Stomach (tissue), 4 donors: ENCODE measurements at regions not wholly inside any gene's neighbourhood (a gene's known extent, or its start where the extent isn't known, plus 50 kb on each side); places are given as distances from the start of the nearest gene placed in this dataset.

Experiments
- EP300 ChIP-seq: sonication (generic); formaldehyde crosslinking; IDR thresholded peaks from one replicate; pipeline ENCODE4 v1.6.1; 2017; ENCODE audit warnings: antibody characterized with exemption
- POLR2A ChIP-seq, 4 donors: fragments of 450-650 bp; IDR thresholded peaks; one replicate each; pipeline ENCODE4 v1.6.1; 2016; ENCODE audit warnings: antibody characterized with exemption in 4 of 4, control low read depth in 2 of 4, mild to moderate bottlenecking in 1 of 4, moderate library complexity in 1 of 4
- TF ChIP-seq, protein P1 (sequence below), 7 experiments: fragments of 450-650 bp in 4 of 7; fragments of 200-600 bp in 3 of 7; sonication (generic) in 3 of 7; IDR thresholded peaks; one replicate each; pipeline ENCODE4 v1.5.1; 2016 to 2019; ENCODE audit warnings: antibody characterized with exemption in 7 of 7, control low read depth in 2 of 7, mild to moderate bottlenecking in 1 of 7

DNA sequence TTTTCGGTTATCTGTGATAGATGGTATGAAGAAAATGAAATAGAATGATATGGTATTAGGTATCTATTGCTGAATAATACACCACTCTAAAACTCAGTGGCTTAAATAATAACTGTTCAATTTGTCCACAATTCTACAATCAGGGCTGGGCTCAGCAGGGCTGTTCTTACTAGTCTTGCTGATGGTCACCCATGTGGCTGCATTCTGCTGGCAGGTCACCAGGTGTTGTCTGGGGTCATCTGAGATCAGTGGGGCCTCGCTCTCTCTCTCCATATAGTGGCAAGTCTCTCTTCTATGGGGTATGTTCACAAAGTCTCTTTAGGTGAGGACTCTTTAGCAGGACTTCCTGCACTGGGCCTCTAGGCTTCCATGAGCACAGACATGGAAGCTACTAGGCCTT, 130.4 kb upstream of the SORCS3 start:
- TF ChIP-seq, protein P1, sequence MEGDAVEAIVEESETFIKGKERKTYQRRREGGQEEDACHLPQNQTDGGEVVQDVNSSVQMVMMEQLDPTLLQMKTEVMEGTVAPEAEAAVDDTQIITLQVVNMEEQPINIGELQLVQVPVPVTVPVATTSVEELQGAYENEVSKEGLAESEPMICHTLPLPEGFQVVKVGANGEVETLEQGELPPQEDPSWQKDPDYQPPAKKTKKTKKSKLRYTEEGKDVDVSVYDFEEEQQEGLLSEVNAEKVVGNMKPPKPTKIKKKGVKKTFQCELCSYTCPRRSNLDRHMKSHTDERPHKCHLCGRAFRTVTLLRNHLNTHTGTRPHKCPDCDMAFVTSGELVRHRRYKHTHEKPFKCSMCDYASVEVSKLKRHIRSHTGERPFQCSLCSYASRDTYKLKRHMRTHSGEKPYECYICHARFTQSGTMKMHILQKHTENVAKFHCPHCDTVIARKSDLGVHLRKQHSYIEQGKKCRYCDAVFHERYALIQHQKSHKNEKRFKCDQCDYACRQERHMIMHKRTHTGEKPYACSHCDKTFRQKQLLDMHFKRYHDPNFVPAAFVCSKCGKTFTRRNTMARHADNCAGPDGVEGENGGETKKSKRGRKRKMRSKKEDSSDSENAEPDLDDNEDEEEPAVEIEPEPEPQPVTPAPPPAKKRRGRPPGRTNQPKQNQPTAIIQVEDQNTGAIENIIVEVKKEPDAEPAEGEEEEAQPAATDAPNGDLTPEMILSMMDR (IDR thresholded peaks at IDR 0.05), result no peak
- no peak for TF ChIP-seq POLR2A (IDR thresholded peaks at IDR 0.05)
- TF ChIP-seq EP300, result no peak
